ENCODE measurements at regions not wholly inside any gene's neighbourhood (a gene's known extent, or its start where the extent isn't known, plus 50 kb on each side); places are given as distances from the start of the nearest gene placed in this dataset.

DNA sequence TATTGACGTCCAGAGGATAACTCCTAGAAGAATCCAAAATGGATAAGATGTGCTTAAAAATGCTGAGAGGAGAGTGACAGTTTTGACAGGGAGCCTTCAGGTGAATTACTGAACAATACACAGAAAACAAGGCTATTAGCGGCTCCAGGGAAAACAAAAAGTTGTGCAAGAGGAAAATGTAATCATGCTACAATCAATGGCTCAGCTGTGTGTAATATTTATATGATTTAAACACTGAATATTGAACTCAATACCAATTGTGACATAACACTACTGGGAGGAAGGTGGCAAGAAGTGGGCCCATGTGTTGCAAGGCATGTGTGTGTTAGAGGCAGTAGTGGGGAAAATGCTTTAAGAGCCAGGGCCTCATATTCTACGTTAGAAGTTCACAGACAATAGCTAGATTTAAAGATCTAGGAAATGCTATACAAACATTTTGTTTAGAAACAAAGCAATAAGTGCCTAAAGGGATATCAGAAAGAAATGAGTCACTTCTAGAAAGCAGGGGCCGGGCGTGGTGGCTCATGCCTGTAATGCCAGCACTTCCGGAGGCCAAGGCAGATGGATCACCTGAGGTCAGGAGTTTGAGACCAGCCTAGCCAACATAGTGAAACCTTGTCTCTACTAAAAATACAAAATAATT lies 253.2 kb upstream of the IRX5 start:
- no peak for FAIRE-seq

DNA sequence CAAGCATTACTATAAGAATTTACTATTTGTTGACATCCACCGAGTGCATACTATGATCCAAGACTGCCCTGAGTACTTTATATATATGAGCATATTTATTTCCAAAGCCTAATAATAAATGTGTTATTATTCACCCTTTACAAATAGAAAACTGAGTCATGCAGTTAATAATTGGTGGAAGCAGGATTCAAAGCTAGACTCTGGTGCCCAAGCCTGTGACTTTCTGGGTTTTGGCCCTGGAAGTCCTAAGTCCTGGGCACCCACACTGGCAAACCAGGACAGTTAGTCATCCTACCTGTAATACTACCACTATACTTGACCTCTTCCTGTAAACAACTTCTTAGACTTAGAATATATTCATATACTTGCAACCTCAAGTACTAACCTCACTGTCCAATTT lies 257.4 kb upstream of the IRX5 start:
- no peak for FAIRE-seq

DNA sequence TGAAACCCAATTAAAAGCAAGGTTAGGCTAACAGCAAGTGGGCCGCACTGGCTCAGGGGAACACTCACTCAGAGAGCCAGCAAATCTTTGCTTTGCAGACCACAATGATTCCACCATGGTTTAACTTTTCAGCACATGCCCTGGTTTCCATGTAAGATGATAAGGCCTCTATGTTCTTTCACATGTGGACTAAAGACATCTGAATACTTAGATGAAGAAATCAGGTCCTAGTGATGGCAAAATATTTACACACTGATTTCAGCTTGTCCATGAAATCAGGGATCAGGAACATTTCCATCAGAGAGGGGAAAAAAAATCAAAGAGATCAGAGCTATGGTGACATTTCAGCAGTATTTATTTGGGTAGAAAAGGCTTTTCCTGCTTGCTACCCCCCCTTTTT lies 258.2 kb upstream of the IRX5 start:
- FAIRE-seq: no peak

DNA sequence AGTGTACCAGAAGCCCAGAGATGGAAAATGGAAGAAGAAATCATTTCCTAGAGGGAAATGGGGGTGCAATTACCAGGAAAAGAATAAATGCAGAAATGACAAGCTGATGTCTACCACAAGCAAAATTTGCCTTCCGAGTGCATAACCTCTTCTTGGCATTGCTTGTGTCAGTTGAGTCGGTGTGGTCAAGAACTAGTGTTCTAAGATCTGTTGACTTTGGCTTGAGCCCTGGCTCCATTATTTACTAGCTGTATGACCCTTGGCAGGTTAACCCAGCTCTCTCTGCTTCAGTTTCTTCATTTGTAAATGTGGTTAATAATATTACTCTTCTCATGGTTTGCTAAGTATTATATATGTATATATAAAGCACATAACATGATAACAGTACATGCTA lies 273.0 kb upstream of the IRX5 start:
- FAIRE-seq: no peak

DNA sequence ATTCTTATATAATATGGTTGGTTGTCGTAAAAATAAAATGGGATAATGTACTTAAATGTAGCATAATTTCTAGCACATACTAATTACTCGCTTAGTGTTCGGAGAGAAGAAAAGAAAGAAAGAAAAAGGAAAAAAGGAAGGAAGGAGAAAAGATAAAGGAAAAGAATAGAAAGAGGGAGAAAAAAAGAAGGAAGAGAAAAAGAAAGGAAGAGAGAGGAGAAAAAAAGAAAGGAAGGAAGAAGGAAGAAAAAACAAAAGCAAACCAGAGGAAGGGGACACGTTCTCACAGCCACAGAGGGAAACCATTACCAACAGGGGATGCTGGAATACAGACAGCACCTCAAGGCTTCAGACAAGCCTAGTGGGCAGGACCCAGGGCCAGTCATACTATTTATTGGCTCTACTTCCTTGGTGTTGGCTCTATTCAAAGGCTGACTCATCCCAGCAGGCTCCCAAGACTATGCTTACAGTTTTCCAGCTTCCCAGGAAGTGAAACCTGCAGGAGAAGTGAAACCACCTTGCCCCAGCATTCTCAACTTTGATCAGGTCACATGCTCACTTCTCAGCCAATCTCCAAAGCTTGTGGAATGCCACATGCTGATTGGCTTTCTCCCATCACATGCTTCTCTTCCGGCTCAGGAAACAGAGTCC lies 273.5 kb upstream of the IRX5 start:
- no peak for FAIRE-seq

DNA sequence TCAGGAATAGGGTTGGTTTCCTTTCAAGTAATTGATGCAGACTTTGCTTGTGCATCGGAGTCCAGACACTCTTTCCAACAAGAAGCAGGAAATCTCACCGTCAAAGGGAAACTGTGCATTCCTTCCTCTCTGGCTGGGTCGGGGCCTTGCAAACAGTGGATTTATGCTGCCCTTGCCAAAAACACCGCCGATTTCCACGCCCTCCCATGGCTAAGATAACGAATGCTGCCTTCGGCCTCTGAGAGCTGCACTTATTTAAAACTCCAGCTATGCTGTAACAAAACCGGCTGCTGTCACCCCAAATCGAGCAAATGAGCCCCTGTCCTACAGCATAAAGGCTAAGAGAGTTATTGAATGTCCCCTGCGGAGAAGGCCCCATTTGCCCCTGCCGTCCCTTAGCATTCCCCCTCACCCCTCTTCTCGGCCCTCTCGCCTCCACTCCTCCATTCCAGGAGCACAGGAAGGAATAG lies 275.5 kb upstream of the IRX5 start:
- no peak for FAIRE-seq

DNA sequence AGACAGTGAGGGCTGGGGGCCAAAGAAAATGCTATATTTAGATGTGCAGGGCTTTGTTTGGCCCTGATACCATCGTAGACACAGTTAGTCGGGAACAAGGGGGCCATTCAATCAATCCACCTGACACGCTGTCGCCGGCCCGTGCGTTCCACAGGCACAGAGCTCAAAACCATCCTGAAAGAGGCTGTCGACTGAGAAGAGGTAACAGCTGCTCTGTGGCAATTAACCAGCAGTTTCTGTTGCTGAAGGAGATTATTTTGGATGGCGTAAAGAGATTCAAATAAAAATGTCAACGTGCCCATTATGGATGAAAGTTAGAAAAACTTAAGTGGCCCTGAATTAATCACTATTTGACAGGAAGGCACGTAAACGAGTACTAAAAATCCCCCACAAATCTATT lies 276.2 kb upstream of the IRX5 start:
- FAIRE-seq: no peak

DNA sequence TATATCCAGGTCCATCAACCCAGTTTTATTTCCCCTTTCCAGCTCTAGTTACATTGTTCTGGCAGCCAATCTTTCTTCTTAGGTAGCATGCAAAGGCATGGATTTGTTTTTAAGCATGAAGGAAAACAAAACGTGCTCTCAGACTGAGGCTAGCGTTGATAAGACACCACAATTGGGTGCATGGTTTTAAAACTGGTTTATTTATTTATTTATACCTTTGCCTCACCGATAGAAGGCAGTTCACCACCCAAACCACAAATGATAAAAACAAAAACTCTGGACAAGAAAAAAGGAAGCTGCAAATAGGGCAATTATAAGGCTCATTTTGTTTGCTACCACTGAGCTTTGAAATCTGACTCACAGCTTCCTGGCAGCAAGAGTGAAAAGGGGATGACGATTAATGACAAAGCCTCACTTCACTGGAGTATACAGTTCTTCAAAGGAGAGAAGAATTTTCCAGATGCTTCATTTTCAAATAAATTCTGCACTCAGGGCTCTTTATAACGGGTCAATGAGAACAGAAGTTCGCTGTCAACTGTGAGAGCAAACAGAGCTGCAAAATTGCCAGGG lies 278.4 kb upstream of the IRX5 start:
- FAIRE-seq: no peak

DNA sequence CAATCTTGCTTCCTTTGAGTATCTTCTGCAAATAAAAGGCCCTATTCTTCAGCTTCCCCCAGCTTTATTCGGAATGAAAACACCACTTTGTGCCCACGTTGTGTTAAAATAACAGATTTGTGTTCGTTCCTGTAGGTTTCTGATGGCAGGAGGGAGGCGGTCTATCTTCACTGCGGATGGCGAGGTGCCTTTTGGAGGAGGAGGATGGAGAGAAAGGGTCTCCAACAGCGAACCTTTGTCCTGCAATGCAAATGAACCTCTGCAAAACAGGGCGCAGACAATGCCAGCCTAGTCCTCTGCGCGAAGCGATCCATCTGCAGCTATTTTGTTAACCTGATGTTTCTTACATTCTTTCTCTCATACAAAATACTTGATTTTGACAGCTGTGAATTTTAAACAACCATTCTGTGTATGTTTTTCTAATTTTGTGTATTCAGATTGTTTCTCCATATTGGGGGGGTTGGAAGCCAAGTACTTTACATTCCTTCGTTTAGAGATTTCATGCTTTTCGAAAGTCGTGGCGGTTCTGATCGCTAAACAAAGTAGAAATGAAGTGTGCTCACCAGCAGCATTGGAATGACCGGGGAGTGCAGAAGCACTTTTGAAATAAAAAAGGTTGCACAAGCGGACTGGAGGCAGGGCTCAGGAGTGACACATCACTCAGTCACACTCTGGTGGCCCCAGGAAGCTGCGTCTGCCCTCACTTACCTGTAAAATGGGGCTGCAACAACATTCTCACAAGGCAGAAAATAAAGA lies 279.0 kb upstream of the IRX5 start:
- no peak for FAIRE-seq

DNA sequence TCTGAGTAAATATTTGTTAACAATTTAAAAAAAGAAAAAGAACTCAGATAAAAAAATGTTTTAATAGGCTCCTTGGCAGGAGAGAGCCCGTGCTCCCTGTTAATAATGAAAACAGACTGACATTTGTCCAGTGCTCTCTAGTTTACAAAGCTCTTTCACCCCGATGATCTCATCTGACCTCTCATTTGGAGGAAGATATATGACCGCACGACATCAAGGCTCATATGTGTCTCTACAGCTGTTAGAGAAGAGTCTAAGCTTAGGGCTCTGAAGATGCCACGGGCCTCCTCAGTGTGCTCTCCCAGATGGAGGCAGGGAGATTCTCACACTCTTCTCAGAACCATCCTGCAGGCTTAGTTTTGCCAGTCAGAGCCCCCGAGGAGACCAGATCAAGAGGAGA lies 280.8 kb upstream of the IRX5 start:
- FAIRE-seq: no peak

DNA sequence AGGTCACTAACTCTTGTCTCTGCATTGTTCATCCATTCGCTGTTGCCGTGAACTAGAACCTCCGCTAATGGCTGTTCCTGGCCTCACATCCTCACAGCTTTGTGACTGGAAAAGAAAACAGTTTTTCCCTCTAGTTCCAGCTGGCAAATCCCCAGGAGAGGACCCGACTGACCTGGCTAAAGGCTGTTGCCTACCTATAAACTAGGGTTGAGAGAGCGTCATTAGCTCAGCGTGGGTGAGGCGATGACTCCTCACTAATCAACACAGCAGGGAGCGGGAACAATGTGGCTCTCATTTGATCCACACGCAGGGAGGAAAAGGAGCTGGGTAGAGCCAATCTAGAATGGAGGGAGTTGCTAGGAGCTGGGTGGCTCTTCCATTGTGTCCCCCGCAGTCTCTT lies 282.1 kb upstream of the IRX5 start:
- FAIRE-seq: no peak

DNA sequence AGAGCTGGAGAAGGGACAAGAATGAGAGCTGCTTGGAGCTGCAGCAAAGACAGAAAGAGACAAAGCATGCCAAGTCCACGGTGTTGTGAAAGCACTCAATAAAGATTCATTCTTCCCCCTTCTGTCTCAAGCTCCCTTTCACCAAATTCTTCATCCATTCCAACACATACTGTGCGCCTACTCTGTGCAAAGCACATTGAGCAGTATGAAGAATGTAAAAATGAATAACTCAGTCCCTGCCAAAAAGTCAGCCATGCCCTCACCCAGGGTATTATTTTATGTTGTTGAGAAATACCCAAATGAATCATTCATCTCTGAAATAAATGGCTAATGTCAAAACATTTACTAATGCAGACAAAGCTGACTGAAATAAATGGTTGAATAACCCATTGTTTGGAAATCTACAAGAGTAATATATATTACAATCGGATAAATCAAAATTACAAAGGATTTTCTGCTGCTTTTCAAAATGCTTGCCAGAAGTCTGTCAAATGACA lies 282.9 kb upstream of the IRX5 start:
- no peak for FAIRE-seq

DNA sequence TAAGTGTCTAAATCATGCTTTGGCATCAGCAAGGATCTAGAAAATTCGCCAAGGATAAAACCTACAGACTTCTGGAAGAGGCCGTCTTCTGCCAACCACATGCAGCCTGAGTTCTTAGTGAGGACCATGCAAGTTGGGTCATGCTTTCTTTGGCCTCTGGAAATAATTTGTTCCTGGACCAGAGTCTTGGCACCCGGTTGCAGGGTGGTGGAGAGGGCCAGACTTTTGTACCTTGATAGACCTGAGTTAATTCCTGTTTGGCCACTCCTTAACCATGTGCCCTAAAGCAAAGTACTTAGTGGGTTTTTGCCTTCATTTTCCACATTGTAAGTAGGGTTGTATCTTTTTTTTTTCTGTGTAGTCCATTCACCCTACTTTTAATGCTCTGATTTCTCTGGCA lies 283.4 kb upstream of the IRX5 start:
- FAIRE-seq: no peak

DNA sequence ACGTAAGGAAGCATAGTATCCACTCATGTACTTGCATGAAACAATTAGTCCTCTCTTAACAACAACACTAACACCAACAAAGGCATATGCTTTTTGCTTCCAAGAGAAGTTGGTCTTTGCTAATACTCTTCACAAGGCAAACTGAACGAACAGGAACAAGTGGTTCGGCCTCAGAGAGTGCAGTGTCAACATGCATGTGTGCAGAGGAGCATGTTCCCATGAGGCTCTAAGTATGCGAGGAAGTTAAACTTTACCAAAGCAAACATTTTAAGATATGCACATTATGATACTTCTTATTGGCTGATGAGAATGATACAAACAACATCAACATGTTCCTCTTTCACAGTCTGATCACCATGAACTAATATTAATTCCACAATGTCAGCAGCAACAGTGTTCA lies 285.3 kb upstream of the IRX5 start:
- no peak for FAIRE-seq

DNA sequence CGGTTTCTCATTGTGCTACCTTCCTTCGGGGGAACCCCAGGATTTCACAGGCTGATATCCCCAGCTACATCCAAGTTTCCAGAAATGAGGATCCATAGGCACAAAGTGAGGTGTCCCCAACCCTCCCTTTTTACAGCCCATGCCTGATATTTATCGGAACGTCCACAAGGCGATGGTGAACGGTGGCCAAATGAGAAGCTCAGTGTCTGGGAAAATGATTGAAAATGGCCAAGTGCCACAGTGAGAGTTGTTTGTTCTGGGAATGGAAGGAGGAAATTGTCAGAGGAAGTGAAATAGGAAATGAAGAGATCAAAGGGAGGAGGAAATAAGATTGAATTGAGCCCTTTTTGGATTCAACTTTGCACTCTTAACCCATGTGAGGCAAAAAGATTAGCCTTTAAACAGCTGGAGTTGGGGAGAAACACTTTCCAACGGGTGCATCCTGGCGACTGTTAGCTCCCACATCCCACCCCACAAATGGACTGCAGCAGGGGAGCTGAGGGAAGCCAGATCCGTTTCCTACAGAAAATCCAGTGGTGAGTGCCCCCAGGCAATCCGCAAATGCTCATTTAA lies 294.4 kb upstream of the IRX5 start:
- no peak for FAIRE-seq

DNA sequence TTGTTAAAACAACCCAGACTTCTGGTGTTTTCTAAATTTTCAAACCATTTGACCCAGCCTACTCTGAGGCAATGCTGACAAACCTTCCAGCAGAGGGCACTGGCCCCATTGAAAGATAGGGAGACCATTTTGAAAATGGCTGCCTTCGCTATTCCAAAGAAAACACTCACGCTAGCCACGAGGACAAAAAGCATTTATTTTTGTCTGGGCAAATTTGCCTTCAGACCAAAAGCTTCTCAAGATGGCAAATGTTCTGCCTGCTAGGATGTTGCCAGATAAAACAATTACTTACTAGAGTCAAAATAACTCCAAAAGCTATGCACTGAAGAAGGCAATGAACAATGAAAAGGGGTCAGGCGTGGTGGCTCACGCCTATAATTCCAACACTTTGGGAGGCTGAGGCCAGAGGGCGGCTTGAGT lies 296.7 kb upstream of the IRX5 start:
- no peak for FAIRE-seq

DNA sequence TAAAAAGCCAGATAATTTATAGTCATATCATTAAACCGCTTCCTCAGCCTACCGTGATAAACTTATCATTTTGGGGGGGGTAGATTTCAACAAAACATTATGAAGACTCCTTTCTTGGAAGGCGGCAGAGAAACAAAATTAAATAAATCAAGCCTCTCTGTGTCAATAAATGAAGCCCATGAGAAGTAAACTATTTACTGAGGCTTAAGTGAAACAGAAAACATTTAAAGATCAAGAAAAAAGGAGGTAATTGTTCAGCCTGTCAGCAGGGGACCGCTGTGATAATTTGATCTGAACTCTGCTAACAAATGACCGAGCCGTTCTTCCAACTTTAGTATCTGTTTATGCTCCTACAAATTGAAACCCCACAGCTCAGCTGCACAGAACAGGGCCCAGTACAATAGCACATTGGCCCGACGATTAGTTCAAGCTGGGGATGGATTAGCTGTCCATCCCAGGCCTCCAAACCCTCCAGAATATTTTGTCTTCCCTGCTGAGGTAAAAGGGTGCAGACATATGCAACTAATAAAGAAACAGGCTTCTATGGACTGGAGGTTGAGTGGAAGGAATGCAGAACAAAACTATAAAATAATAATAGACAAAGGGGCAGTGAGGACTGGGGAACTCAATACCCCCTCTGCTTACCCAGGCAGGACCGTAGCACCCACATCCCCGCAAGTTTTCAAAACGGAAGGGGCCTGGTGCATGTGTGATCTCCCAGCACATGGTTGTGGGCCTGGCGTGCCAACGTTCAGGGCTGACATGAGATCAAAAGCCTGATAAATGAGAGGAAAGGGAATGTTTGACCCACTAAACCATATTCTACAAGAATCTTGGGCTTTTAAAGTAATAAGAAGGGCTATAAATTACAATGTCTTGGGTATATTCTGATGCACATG lies 298.1 kb upstream of the IRX5 start:
- no peak for FAIRE-seq

DNA sequence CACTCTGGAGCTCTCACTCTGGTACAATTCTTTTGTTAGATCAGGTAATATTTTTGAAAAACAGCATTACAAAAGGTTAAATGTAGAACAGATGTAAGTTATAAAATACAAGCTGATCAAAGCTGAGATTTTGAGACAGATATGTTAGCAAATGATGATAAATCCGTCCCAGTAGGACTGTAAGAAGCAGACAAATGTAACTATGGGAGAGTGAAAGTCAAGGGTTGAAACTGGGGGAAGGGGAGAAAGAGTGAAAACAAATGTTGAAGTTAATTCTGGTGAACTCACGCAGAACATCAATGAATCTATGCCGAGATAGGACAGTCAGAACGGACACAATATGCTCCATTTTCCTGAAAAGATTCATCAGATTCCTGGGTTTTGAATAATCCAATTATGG lies 298.9 kb upstream of the IRX5 start:
- no peak for FAIRE-seq

DNA sequence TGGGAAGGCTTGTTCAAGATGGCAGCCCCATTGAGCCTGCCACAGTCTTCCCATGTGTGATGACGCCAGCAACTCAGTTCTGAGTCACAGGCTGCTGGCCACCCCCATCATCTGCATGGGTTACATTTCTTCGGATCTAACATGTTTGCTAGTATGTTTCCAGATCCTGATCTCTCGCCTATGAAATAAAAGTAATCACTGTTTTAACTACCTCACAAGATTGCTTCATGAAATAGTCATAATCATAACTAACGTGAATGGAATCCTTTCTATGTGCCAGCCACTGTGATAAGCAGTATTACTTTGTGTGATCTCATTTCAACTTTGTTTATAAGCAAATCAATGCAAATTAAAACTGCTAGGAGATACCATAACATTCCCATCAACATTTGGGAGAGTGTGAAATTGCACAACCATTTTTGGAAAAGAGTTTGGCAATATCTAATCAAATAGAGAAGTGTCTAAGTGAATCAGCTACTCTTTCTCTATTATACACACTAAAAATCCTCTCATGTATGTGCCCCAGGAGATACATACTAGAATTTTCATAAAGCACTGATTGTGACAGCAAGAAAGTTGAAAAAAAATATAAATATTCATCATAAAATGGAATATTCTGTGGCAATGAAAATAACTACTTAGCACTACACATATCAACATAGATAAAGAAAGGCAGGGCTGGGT lies 300.2 kb upstream of the IRX5 start:
- no peak for FAIRE-seq

DNA sequence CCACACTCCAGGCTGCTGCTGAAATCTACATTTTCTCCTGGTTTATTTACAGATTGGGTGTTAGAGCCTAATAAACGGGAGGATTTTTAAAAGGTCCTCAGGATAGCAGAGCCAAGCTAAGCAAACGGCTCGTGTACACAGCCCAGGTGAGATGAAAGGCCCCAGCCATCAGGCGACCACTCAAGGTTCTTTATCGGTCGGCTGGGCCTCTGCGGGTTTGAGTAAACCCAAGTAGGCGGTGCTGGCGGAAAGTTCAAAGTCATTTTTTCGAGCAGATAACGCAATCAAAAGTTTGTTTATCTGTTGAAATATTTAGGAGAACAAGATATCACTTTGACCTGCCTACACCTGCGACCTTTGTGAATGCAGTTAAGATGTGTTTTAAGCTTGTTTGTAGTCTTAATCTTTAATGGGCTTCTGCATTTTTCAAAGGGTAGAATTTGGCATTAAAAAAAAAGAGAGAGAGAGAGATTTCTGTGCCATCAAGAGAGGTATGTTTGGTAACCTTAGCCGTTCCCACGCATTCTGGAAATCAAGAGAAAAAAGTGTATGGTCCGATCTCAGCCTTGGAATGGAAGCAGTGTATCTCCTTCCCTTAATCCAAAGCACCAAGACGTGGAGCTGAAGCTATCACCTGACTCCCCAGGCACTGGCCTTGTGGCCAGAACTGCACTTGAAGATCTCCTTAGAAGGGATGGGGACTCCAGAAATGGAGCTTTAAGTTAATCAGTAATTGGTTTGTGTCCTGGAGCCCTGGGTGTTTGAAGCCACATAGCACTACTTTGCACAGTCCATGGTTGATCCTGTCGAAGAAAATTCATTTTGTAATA lies 301.7 kb upstream of the IRX5 start:
- no peak for FAIRE-seq

DNA sequence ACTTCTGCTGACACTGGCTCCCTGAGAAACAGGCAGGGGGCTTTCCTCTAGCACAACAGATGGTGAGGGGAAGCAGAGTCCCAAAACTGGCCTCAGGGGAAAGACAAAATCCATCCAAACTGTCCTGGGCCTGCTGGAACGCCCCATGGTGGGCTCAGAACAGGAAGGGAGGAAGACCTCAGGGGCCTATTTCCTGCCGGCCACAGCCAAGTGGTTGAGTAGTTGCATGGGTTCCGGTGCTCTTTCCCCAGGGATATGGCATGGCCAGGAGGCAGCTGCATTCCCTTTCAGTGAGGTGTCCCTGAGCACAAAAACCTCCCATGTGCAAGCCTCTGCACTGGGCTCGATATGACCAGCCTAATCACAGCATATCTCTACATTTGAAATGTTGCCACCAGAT lies 303.0 kb upstream of the IRX5 start:
- no peak for FAIRE-seq

Measured in colon (tissue), 2 donors.